Astrocyte (in vitro differentiated cells and primary cell): ENCODE measurements at regions not wholly inside any gene's neighbourhood (a gene's known extent, or its start where the extent isn't known, plus 50 kb on each side); places are given as distances from the start of the nearest gene placed in this dataset.

ENCODE experiments used
- DNase-seq: peaks from one replicate; pipeline ENCODE4 v3.0.0-alpha.2; 2010; ENCODE audit warnings: low read depth
- FAIRE-seq: peaks from 2 replicates; lab custom pipeline; 2011; peaks lifted over from hg19 to GRCh38; lab: Jason Lieb, UNC
- H2AFZ ChIP-seq: 2 replicates; pipeline ENCODE4 v1.6.0; 2012; ENCODE audit warnings: low read depth, low read length, inconsistent platforms
- H3K27ac ChIP-seq: 2 replicates; pipeline ENCODE4 v1.5.1; 2011; ENCODE audit warnings: low read depth, low read length, inconsistent platforms
- H3K27me3 ChIP-seq: 2 replicates; pipeline ENCODE4 v1.6.0; 2011; ENCODE audit warnings: low read length, inconsistent platforms; ENCODE audit not compliant: insufficient read depth
- H3K36me3 ChIP-seq: 2 replicates; pipeline ENCODE4 v1.5.1; 2011; ENCODE audit warnings: low read length, inconsistent platforms; ENCODE audit not compliant: insufficient read depth
- H3K4me1 ChIP-seq: 2 replicates; pipeline ENCODE4 v1.5.1; 2011; ENCODE audit warnings: low read length, inconsistent platforms; ENCODE audit not compliant: insufficient read depth
- H3K4me2 ChIP-seq: 2 replicates; pipeline ENCODE4 v1.6.0; 2012; ENCODE audit warnings: low read length, inconsistent platforms
- H3K4me3 ChIP-seq: 2 replicates; pipeline ENCODE4 v1.5.1; 2011; ENCODE audit warnings: low read depth, mild to moderate bottlenecking, low read length, inconsistent platforms; ENCODE audit not compliant: insufficient read depth
- H3K79me2 ChIP-seq: 2 replicates; pipeline ENCODE4 v1.6.0; 2012; ENCODE audit warnings: mild to moderate bottlenecking, low read length, inconsistent platforms; ENCODE audit not compliant: insufficient read depth
- H3K9ac ChIP-seq: 2 replicates; pipeline ENCODE4 v1.6.0; 2012; ENCODE audit warnings: mild to moderate bottlenecking, low read length, inconsistent platforms
- H3K9me3 ChIP-seq: 2 replicates; pipeline ENCODE4 v1.5.1; 2012; ENCODE audit warnings: low read depth, mild to moderate bottlenecking, low read length, inconsistent platforms; ENCODE audit not compliant: insufficient read depth
- H4K20me1 ChIP-seq: 2 replicates; pipeline ENCODE4 v1.6.0; 2012; ENCODE audit warnings: low read length, inconsistent platforms; ENCODE audit not compliant: insufficient read depth
- H3K27ac Mint-ChIP-seq: one replicate; pipeline ENCODE4 v1.8.0; 2021; ENCODE audit warnings: mild to moderate bottlenecking, mixed read lengths; ENCODE audit not compliant: unreplicated experiment
- H3K27me3 Mint-ChIP-seq: one replicate; pipeline ENCODE4 v1.8.0; 2021; ENCODE audit warnings: low read depth, mixed read lengths; ENCODE audit not compliant: unreplicated experiment
- H3K36me3 Mint-ChIP-seq: one replicate; pipeline ENCODE4 v1.8.0; 2021; ENCODE audit warnings: low read depth, mixed read lengths; ENCODE audit not compliant: unreplicated experiment
- H3K4me1 Mint-ChIP-seq: one replicate; pipeline ENCODE4 v1.8.0; 2021; ENCODE audit warnings: low read depth, mixed read lengths; ENCODE audit not compliant: unreplicated experiment
- H3K4me3 Mint-ChIP-seq: one replicate; pipeline ENCODE4 v1.8.0; 2021; ENCODE audit warnings: mild to moderate bottlenecking, moderate library complexity, mixed read lengths; ENCODE audit not compliant: unreplicated experiment
- H3K9me3 Mint-ChIP-seq: one replicate; pipeline ENCODE4 v1.8.0; 2021; ENCODE audit warnings: mild to moderate bottlenecking, mixed read lengths; ENCODE audit not compliant: unreplicated experiment
- CTCF ChIP-seq: IDR thresholded peaks from 2 replicates; pipeline ENCODE4 v1.5.1; 2011; ENCODE audit warnings: low read depth, mild to moderate bottlenecking, inconsistent platforms, low read length, moderate library complexity; ENCODE audit not compliant: insufficient read depth
- EZH2 ChIP-seq: IDR thresholded peaks from 2 replicates; pipeline ENCODE4 v1.6.1; 2012; ENCODE audit warnings: mild to moderate bottlenecking, low read length, inconsistent platforms; ENCODE audit not compliant: insufficient read depth

DNA sequence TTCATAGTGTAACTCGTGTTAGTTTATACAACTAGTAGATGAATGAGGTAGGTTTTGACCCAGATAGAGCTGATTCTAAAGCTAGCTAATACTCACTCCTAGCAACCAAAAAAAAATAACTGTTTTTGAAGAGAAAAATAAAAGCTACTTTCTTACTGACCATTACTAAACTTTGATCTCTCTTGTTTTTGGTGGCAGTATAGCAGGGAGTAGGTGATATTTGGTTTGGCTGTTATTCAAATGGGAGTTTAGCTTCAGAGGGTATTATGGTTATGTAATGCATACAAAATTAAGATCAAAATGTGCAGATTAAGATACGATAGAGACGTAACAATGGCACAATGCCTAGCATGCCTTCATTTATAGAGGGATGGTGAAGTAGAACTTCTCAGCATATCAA is 1104.5 kb downstream of the PCDH19 start:
- Mint-ChIP-seq H3K4me3 (no peak overlapping the region), H3K27me3 (no peaks in the 10 kb centered on the region), H3K9me3 (no peaks in the 10 kb centered on the region), H3K4me1 (peaks cover 3% of the 10 kb centered on the region), H3K36me3 (no peaks in the 10 kb centered on the region), H3K27ac (no peak overlapping the region)
- no peak overlapping the region for H3K4me2 ChIP-seq
- H3K9me3 ChIP-seq = no peaks in the 10 kb centered on the region
- H4K20me1 ChIP-seq = no peaks in the 10 kb centered on the region
- H3K27me3 ChIP-seq = no peaks in the 10 kb centered on the region
- no peak for FAIRE-seq
- TF ChIP-seq CTCF = no peak
- TF ChIP-seq EZH2 = no peak
- H3K4me3 ChIP-seq = no peak overlapping the region
- H3K79me2 ChIP-seq = no peaks in the 10 kb centered on the region
- H2AFZ ChIP-seq = no peak overlapping the region
- no peak for DNase-seq
- no peak overlapping the region for H3K27ac ChIP-seq
- H3K9ac ChIP-seq = no peak overlapping the region
- H3K36me3 ChIP-seq = no peaks in the 10 kb centered on the region
- H3K4me1 ChIP-seq = no peaks in the 10 kb centered on the region

- H3K4me3 Mint-ChIP-seq = no peak overlapping the region
- H3K36me3 Mint-ChIP-seq = no peaks in the 10 kb centered on the region
- H3K27ac Mint-ChIP-seq = no peak overlapping the region
- Histone ChIP-seq H3K27me3 (no peaks in the 10 kb centered on the region), H2AFZ (no peak overlapping the region), H3K4me2 (no peak overlapping the region), H3K27ac (no peak overlapping the region), H3K9me3 (no peaks in the 10 kb centered on the region), H3K79me2 (no peaks in the 10 kb centered on the region), H3K9ac (no peak overlapping the region), H4K20me1 (no peaks in the 10 kb centered on the region), H3K4me1 (no peaks in the 10 kb centered on the region), H3K36me3 (no peaks in the 10 kb centered on the region), H3K4me3 (no peak overlapping the region)
- no peak for DNase-seq
- no peaks in the 10 kb centered on the region for H3K9me3 Mint-ChIP-seq
- H3K27me3 Mint-ChIP-seq = no peaks in the 10 kb centered on the region
- H3K4me1 Mint-ChIP-seq = no peaks in the 10 kb centered on the region
- TF ChIP-seq EZH2 (no peak), CTCF (no peak)
- no peak for FAIRE-seq
Measured at GRCh38 chrX:99301990-99302389, 1108.1 kb downstream of the PCDH19 start.

DNA sequence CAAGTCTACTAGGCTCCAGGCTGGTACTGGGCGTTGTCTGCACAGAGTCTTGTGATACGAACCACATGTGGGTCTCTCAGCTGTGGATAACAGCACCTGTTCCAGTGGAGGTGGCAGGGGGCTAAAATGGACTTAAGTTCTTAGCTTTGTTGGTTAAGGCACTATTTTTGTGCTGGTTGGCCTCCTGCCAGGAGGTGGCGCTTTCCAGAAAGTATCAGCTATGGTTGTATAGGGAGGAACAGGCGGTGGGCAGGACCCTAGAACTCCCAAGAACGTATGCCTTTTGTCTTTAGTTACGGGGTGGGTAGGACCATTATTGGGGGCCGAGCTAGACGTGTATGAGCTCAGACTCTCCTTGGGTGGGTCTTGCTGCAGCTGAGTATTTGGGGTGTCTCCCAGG is 1138.4 kb downstream of the PCDH19 start:
- H3K27me3 ChIP-seq = no peaks in the 10 kb centered on the region
- Mint-ChIP-seq H3K4me1 (no peaks in the 10 kb centered on the region), H3K27me3 (no peaks in the 10 kb centered on the region), H3K36me3 (no peaks in the 10 kb centered on the region), H3K4me3 (no peak overlapping the region), H3K27ac (no peak overlapping the region), H3K9me3 (no peaks in the 10 kb centered on the region)
- no peak overlapping the region for H3K27ac ChIP-seq
- H4K20me1 ChIP-seq = no peaks in the 10 kb centered on the region
- H3K4me2 ChIP-seq = no peak overlapping the region
- H3K36me3 ChIP-seq = no peaks in the 10 kb centered on the region
- no peak overlapping the region for H3K4me3 ChIP-seq
- H3K9me3 ChIP-seq = no peaks in the 10 kb centered on the region
- no peaks in the 10 kb centered on the region for H3K79me2 ChIP-seq
- DNase-seq = no peak
- no peak overlapping the region for H3K9ac ChIP-seq
- H3K4me1 ChIP-seq = no peaks in the 10 kb centered on the region
- FAIRE-seq = peak; percentile 34
- no peak overlapping the region for H2AFZ ChIP-seq
- TF ChIP-seq EZH2 (no peak), CTCF (no peak)
